ENCODE measurements at regions not wholly inside any gene's neighbourhood (a gene's known extent, or its start where the extent isn't known, plus 50 kb on each side); places are given as distances from the start of the nearest gene placed in this dataset.
A peak's percentile ranks its signal among the peaks of the same experiment; 100 is the strongest.

DNA sequence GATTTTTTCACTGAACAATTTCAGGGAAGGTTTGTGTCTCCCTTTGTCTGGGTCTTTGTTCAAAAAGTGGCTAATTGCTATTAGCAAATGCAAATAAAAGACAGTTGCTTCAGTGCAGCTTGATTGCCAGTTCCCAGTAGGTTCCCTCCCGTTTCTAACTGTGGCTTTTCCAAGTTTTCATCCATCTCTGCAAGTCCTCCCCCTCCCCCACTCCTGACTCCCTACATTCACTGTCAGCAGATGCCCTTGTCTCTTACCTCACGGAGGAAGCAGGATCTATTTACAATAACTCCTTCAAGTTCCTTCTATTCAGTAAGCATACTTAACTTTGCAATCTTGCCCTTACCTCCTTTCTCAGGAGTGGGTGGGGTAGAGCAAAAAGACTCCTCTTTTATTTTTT lies 55.4 kb upstream of the SCEL start:
- in situ Hi-C loops (cut with HindIII; ENCODE audit: low pct_unique_long_range_greater_than_20kb, low sequenced_read_pairs) = no loop called here
- peak; percentile 28 for DNase-seq (ENCODE audit: low read depth, low spot score)

DNA sequence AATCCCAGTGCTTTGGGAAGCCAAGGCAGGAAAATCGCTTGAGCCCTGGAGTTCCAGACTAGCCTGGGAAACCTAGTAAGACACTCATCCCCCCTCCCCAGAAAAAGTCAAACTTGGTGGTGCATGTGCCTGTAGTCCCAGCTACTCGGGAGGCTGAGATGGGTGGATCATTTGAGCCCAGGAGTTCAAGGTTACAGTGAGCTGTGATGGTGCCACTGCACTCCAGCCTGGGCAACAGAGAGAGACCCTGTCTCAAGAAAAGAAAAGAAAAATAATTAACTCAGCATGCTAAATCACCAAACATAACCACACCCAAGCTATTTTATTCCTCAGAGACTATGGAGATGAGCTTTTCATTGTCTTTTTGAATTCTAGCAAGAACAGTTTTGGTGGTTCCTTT lies 56.2 kb upstream of the SCEL start:
- DNase-seq (ENCODE audit: low read depth, low spot score) = no peak
- in situ Hi-C loops (cut with HindIII; ENCODE audit: low pct_unique_long_range_greater_than_20kb, low sequenced_read_pairs) = no loop called here

GRCh38 chr13:77477299-77477848 lies 58.1 kb upstream of the SCEL start:
- in situ Hi-C loops (cut with HindIII; ENCODE audit: low pct_unique_long_range_greater_than_20kb, low sequenced_read_pairs) = no loop called here
- DNase-seq (ENCODE audit: low read depth, low spot score) = no peak

- no peak for DNase-seq (ENCODE audit: low read depth, low spot score)
- in situ Hi-C loops (cut with HindIII; ENCODE audit: low pct_unique_long_range_greater_than_20kb, low sequenced_read_pairs) = no loop called here
Measured at GRCh38 chr13:77476456-77476855, 59.0 kb upstream of the SCEL start.

DNA sequence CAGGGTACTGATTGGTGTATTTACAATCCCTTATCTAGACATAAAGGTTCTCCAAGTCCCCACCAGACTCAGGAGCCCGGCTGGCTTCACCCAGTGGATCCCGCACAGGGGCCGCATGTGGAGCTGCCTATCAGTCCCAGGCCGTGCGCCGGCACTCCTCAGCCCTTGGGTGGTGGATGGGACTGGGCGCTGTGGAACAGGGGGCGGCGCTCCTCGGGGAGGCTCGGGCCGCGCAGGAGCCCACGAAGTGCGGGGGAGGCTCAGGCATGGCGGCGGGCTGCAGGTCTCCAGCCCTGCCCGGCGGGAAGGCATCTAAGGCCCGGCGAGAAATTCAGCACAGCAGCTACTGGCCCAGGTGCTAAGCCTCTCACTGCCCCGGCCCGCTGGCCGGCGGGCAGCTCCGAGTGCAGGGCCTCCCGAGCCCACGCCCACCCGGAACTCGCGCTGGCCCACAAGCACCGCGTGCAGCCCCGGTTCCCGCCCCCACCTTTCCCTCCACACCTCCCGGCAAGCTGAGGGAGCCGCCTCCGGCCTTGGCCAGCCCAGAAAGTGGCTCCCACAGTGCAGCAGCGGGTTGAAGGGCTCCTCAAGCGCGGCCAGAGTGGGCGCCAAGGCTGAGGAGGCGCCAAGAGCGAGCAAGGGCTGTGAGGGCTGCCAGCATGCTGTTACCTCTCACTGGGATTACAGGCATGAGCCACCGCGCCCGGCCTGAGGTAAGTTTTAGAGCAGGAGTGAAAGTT lies 60.0 kb upstream of the SCEL start:
- DNase-seq (ENCODE audit: low read depth, low spot score) = no peak
- in situ Hi-C loops (cut with HindIII; ENCODE audit: low pct_unique_long_range_greater_than_20kb, low sequenced_read_pairs) = no loop called here

- in situ Hi-C loops (cut with HindIII; ENCODE audit: low pct_unique_long_range_greater_than_20kb, low sequenced_read_pairs) = no loop called here
- no peak for DNase-seq (ENCODE audit: low read depth, low spot score)
Measured at GRCh38 chr13:77470986-77471385, 64.5 kb upstream of the SCEL start.

DNA sequence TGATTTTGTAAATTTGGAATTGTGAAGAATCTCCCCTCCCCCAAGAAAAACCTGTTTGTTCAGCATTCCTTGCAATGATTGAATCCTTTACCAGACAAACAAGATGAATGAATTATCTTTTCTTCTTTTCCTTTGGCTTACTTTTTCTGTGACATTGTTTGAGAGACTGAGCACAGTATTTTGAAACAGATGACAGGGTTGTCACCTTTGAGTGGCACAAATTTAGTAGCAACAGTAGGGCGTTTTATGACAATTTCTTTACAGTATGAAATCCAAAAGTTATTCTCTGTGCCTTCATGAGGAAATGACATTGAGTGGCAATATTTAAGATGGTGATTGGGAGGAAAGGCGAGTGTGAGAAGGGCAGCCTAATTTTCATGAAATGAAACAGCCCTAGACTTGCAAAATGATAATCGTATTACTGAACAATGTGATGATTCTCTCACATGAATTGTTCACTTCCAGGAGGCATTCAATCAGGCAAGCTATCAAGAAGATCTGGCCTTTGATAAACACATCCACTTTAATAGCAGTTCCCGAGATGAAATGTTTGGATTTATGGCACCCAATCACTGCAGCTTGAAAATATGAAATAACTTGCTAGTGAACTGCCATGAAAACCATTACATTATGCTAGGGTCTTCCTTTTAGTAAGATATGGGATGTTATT lies 68.6 kb upstream of the SCEL start:
- in situ Hi-C loops (cut with HindIII; ENCODE audit: low pct_unique_long_range_greater_than_20kb, low sequenced_read_pairs) = no loop called here
- no peak for DNase-seq (ENCODE audit: low read depth, low spot score)

DNA sequence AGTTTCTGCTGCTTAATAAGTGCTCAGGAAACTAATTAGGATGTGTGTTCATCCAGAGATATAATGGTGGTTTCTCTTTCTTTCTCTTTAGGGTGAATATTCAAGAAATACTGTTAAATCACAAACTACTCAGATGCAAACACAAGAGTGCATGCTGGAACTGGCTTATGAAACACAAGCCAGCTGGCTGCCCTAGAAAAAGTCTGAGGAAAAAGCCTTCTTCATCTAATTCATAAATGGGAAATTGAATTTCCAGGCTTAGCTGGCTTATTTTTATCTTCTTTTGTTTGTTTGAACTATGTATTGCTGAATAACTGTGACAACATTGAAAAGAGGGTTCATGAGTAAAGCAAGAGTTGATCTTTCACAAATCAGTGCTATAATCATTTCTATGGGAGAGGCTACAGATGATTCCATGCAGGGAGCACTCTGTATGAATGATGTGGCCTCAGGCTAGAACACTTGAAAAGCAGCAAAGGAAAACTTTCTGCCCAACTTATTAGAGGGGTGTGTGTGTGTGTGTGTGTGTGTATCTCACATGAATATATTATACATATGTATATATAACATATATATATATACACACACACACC lies 69.8 kb upstream of the SCEL start:
- no peak for DNase-seq (ENCODE audit: low read depth, low spot score)
- in situ Hi-C loops (cut with HindIII; ENCODE audit: low pct_unique_long_range_greater_than_20kb, low sequenced_read_pairs) = no loop called here

DNA sequence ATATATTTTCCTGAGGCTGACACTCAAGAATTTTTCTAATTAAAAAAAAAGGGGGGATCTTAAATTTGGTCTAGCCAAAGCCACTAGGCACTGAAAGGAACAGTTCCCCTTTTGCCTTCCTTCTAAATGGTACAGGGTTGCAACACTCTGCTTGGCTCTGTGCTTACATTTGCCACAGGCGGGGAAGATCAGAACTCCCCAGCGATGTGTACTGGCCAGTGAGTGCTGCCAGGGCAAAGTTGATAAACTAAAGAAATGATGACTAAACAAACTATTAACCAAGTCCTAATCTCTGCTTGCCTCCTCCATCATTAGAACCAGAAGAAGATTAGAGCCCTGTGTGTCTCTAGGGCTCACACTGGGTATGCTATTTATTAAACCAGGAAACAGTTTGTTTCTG lies 75.3 kb upstream of the SCEL start:
- no peak for DNase-seq (ENCODE audit: low read depth, low spot score)
- in situ Hi-C loops (cut with HindIII; ENCODE audit: low pct_unique_long_range_greater_than_20kb, low sequenced_read_pairs) = no loop called here

- no peak for DNase-seq (ENCODE audit: low read depth, low spot score)
- in situ Hi-C loops (cut with HindIII; ENCODE audit: low pct_unique_long_range_greater_than_20kb, low sequenced_read_pairs) = no loop called here
Measured at GRCh38 chr13:77459592-77459991, 75.9 kb upstream of the SCEL start.

GRCh38 chr13:77458736-77459135 lies 76.8 kb upstream of the SCEL start:
- DNase-seq (ENCODE audit: low read depth, low spot score) = no peak
- in situ Hi-C loops (cut with HindIII; ENCODE audit: low pct_unique_long_range_greater_than_20kb, low sequenced_read_pairs) = no loop called here

GRCh38 chr13:77457966-77458365 lies 77.5 kb upstream of the SCEL start:
- in situ Hi-C loops (cut with HindIII; ENCODE audit: low pct_unique_long_range_greater_than_20kb, low sequenced_read_pairs) = no loop called here
- DNase-seq (ENCODE audit: low read depth, low spot score) = no peak

GRCh38 chr13:77456271-77456670 lies 79.2 kb upstream of the SCEL start:
- no peak for DNase-seq (ENCODE audit: low read depth, low spot score)
- in situ Hi-C loops (cut with HindIII; ENCODE audit: low pct_unique_long_range_greater_than_20kb, low sequenced_read_pairs) = no loop called here

GRCh38 chr13:77449265-77449664 lies 86.2 kb upstream of the SCEL start:
- in situ Hi-C loops (cut with HindIII; ENCODE audit: low pct_unique_long_range_greater_than_20kb, low sequenced_read_pairs) = no loop called here
- no peak for DNase-seq (ENCODE audit: low read depth, low spot score)

DNA sequence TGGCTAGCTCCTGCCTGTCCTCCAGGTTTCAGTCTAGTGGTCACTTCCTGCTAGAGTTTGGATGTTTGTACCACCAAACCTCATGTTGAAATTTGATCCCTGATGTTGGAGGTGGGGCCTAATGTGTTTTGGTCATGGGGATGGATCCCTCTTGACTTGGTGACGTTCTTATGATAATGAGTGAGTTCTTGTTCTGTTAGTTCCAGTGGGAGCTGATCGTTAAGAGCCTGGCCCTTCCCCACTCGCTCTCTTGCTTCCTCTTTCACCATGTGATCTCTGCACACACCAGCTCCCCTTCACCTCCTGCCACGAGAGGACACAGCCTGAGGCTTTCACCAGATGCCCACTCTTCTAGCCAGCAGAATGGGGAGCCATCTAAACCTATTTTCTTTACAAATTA lies 86.8 kb upstream of the SCEL start:
- in situ Hi-C loops (cut with HindIII; ENCODE audit: low pct_unique_long_range_greater_than_20kb, low sequenced_read_pairs) = no loop called here
- peak; percentile 48 for DNase-seq (ENCODE audit: low read depth, low spot score)

DNA sequence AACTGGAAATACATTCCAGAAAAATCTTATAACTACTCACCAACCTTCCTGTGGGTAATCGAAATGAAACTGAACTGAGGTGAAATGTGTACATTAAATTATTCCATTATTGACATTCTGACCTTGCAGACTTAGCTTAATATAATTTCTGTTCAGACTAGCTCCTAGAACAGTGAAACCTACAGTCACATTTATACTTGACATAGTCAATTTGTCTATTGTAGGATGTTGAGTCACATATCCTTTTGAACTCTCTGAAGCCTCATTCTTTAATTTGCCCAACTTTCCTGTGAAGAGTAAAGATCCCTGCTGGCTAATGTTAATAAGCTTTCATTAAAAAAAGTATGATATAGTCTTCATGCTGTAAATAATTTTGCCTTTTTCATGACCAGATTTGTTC lies 92.0 kb upstream of the SCEL start:
- DNase-seq (ENCODE audit: low read depth, low spot score) = no peak
- in situ Hi-C loops (cut with HindIII; ENCODE audit: low pct_unique_long_range_greater_than_20kb, low sequenced_read_pairs) = no loop called here

- DNase-seq (ENCODE audit: low read depth, low spot score) = no peak
- in situ Hi-C loops (cut with HindIII; ENCODE audit: low pct_unique_long_range_greater_than_20kb, low sequenced_read_pairs) = no loop called here
Measured at GRCh38 chr13:77437267-77437666, 98.2 kb upstream of the SCEL start.

DNA sequence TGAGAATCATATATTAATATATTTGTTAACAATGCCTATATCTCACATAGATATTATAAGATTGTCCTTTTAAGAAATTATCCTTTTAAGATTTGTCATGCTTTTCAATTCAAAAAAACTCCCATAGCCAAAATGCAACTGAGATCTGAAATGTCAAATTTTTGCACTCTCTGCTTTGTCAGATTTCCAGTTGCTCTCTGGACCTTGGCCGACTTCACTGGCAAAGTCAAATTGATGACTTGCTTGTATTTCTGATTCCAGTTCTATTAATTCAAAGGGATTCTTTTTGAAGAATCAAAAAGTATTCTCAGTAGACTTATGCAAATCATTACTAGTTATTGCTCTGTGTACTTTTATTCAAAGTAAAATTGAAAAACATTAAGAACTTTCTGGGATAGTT lies 101.2 kb upstream of the SCEL start:
- in situ Hi-C loops (cut with HindIII; ENCODE audit: low pct_unique_long_range_greater_than_20kb, low sequenced_read_pairs) = no loop called here
- DNase-seq (ENCODE audit: low read depth, low spot score) = no peak

- in situ Hi-C loops (cut with HindIII; ENCODE audit: low pct_unique_long_range_greater_than_20kb, low sequenced_read_pairs) = no loop called here
- DNase-seq (ENCODE audit: low read depth, low spot score) = no peak
Measured at GRCh38 chr13:77431449-77431848, 104.1 kb upstream of the SCEL start.
